GM12891 (cell line): ENCODE measurements at regions not wholly inside any gene's neighbourhood (a gene's known extent, or its start where the extent isn't known, plus 50 kb on each side); places are given as distances from the start of the nearest gene placed in this dataset.
"Not testable (repeated sequence)": the region's sequence is repeated elsewhere in the genome, so short reads cannot be mapped to it uniquely, and the experiment has no call there.

Source experiments
- POLR2A ChIP-seq: IDR thresholded peaks from 2 replicates; pipeline ENCODE4 v1.6.1; 2011; ENCODE audit warnings: low read depth, low read length, control low read depth
- POLR2AphosphoS5 ChIP-seq: IDR thresholded peaks from 2 replicates; pipeline ENCODE4 v1.6.1; 2011; ENCODE audit warnings: low read depth, low read length, control low read depth
- TAF1 ChIP-seq: IDR thresholded peaks from 2 replicates; pipeline ENCODE4 v1.6.1; 2011; ENCODE audit warnings: low read depth, low read length, control low read depth

DNA sequence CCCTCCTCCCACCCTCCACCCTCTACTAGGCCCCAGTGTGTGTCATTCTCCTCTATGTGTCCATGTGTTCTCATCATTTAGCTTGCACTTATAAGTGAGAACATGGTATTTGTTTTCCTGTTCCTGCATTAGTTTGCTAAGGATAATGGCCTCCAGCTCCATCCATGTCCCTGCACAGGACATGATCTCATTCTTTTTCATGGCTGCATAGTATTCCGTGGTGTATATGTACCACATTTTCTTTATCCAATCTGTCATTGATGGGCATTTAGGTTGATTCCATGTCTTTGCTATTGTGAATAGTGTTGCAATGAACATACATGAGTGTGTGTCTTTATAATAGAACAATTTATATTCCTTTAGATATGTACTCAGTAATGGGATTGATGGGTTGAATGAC lies 148.7 kb upstream of the CXorf66 start:
- TF ChIP-seq TAF1, POLR2AphosphoS5, POLR2A: not testable (repeated sequence)
